GM18867 (cell line): ENCODE measurements at regions not wholly inside any gene's neighbourhood (a gene's known extent, or its start where the extent isn't known, plus 50 kb on each side); places are given as distances from the start of the nearest gene placed in this dataset.
A peak's percentile ranks its signal among the peaks of the same experiment; 100 is the strongest.
"Not testable (repeated sequence)": the region's sequence is repeated elsewhere in the genome, so short reads cannot be mapped to it uniquely, and the experiment has no call there.

ENCODE experiments used
- ATAC-seq: cut with Tn5 transposase; IDR thresholded peaks from one replicate; pipeline ENCODE4 v1.9.1; 2021; ENCODE audit warnings: mild to moderate bottlenecking, moderate library complexity; ENCODE audit not compliant: unreplicated experiment

DNA sequence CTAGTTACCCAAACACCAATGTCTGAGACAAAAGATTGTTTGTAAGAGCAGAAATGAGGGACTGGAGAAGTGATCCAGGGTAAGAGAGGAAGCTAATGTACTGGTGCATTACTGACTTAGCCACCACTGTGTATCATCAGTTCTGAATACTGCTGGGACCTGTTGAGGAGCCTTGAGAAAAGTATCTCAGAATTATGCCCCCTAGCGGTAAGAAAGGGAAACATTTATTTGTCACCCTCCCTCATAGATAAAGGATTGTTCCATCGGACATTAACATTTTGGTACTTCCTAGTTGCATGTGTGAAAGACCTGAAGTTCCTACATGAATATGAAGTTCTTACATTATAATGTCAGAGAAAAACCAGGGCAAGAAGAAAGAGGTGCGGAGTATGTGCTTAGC is 612.5 kb downstream of the FSCB start:
- peak; percentile 64 for ATAC-seq

DNA sequence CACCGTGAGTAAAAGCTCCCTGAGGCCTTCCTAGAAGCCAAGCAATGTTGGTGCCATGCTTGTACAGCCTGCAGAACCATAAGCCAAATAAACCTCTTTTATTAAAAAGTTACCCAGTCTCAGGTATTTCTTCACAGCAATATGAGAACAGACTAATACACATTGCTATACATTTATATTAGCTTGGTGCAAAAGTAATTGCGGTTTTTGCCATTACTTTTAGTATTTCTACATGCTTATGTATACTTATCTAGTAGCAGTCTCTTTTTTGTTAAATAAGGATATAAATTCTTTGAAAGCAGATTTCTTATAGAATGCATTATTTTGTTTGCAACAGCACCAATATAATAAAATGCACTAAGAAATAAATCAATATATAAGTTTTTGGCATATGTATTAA is 619.6 kb downstream of the FSCB start:
- no peak for ATAC-seq

DNA sequence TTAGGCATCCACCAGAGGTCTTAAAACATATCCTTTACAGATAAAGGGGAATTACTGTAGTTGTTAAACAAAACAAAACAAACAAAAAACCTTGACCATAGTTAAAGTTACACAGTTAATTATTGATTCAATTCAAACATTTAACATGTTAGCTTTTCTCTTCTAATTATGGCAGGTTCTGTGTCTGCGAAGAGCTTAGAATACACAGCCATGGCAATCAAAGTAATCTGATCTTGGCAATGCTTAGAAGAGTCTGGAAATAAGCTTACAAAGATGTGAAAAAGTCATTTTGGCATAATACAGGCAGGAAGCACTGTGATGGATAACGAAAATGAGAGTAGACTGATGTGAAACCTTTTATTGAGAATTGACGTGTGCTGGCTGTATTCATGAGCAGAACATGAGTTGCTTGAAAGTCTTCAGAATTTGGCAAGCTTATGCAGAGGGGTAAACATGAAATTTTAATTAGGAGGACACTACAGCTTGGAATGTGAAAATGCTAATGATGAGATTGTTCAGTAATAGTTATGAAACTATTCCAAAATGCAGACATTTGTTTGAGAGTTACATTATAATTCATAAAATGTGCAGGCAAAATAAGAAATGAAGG is 629.6 kb downstream of the FSCB start:
- ATAC-seq, result no peak

DNA sequence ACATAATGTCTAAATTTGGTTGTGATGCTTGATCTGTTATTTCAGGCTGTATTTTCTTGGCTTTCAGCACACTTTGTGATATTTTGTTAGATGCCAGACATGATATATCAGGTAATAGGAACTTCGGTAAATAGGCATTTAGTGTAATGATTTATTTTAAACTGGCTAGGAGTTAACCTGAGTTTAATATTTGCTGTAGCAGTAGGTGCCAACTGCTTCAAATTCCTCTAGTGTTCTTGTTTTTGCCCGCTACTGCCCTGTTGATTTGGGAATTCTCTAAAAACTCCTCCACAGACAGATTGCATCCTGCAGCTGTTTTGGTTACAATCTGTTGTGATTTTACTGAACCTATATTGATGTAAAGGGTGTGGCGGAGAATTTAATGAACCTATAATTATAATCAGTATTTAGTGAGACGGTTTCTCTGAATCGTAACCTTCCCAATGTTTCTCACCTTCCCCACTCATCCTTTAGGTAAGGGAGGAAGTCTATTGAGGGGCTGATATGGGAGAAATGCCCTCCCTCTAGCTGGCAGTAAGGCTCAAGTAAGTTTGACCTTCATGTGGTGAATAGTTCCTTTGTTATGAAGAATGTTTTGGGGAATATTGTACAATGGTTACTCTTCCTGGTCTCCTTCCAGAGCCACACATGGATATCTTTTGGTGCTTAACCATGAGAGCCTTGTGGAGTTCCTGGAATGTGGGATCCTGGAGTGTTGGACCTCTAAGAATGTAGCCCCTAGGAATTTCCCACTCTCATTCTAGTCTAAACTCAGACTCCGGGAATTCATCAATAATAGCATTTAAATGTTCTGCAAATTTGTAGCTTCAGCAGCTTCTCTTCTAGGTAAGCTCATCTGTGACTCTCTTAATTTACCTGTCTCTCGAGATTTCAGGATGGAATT is 634.1 kb downstream of the FSCB start:
- no peak for ATAC-seq

DNA sequence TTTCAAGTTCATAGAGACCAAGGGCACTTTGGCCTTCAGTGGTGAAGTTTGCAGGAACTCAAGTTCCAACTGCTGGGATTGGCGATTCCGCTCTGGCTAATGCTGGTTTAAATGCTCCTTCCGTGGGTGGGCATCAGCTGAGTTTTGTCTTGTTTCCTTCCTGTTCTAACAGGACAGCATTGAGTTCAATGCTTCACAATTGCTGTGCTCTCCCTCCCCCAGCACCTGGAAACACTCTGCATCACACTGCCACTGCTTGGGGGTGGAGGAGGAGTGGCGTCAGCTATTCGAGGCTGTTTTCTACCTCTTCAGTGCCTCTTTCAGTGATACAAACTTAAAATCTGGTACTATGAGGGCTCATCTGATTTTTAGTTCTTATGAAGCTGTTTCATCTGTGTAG is 634.9 kb downstream of the FSCB start:
- ATAC-seq, result no peak

DNA sequence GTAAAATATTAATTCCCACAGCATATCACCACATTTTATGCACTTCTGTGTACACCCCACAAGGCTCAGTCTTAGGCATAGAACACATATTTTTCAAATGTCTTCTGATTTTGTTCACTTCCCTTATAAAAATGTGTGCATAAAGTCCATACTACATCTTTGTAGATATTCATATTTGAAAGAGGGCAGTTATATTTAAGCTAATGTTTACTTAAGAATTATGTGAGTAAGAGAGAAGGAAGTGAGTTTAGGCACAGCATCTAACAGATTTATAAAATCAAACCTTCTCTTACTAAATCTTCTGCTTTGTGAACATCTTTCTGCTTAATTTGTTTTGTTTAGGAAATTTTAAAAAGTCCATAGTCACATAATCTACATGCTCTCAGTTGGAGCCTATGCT is 648.1 kb downstream of the FSCB start:
- ATAC-seq, result no peak

DNA sequence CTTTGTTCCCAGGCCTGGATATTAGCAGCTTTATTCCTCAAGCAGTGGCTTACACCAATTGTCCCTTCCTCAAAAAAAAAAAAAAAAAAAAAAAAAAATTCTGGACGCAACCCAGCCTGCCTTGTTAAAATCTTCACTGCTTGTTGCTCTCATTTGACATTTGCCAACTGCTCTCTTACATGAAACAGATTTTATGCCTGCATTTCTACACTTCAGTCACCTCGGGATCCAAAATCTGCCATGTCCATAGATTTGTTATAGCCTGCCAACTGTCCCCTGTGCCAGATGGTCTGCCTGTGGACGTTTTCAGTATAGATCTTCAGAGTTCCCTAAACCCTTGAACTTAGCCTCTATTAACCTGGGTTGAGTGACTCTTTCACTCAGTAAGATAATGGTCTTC is 651.5 kb downstream of the FSCB start:
- ATAC-seq, result no peak

DNA sequence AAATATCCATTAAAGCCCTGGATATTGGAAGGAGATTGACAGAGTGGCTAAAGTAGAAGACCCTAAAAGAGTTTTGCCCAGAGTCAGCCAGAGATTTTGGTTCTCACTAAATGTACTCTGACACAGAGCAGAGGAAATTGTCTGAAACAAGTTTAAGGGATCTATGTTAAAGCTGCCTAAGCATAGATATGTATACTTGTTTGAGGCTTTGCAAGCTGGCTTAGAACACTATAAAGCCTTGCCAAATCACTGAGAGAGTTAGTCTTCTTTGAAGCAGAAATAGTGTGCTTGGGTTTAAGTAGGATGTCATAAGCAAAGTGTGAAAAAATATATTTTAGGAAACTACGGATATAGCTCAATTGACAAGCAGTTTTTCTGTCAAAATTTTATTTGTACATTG is 653.5 kb downstream of the FSCB start:
- no peak for ATAC-seq

DNA sequence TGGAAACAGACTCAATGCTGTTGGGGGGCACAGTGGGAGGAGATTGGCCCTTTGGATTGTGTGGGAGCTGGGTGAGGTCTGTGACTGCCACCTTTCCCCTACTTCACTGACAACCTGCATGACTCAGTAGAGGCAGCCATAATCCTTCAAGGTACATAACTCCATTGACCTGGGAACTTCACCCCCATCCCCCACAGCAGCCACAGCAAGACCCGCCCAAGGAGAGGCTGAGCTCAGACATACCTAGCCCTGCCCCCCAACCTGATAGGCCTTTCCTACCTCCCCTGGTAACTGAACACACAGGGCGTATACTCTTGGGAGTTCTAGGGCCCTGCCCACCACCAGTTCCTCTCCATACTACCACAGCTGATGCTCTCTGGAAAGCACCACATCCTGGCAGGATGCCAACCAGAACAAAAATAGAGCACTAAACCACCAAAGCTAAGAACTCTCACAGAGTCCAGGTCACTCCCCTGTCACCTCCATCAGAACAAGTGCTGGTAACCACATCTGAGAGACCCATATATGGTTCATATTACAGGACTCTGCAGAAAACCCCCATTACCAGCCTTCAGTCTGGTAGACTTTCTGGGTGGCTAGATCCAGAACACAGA is 703.9 kb downstream of the FSCB start:
- ATAC-seq, result no peak

DNA sequence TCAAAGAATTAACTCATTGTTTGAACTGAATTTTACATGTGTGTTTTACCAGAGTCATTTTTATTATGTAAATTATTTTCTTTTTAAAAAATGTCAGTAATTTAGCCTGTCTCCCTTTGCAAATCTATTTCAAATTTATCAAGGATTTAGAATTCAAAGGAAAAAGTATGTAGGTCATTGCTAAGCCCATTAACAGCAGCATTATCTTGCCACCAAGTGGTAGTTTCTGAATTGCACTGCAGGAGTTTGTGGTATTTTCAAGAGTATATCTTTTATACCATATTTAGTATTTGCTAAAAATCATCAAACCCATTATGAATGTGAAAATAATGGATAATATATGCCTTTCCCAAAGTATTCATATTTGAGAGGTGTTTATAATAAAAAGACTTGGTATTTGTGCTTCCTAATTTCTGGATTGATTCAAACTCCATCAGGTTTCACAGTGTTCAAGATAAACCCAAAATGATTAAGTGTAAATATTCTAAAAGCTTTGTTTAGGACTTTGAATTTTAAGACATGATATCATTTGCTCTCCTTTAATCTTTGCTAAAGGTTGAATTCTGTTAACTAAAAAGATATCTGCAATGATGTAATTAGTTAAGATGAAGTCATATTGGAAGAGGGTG is 711.4 kb downstream of the FSCB start:
- ATAC-seq, result no peak

DNA sequence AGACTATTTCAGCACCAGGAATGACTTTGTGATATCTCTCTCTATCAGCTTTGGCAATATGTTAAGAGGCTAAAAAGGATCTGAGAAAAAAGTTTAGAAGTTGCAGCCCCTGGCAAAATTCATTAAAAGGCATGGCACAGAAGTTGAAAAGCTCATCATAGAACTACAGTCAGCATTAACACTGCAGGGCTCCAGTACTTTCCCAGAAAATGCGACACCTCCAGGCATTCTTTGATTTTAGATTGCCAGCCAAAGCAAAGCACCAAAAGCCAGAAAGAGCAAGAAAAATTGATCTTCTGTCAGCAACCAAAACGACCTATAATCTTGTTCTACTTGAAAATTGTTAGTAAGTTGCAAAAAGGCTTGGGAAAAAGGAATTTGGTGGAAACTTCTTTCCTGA is 713.5 kb downstream of the FSCB start:
- ATAC-seq, result no peak

DNA sequence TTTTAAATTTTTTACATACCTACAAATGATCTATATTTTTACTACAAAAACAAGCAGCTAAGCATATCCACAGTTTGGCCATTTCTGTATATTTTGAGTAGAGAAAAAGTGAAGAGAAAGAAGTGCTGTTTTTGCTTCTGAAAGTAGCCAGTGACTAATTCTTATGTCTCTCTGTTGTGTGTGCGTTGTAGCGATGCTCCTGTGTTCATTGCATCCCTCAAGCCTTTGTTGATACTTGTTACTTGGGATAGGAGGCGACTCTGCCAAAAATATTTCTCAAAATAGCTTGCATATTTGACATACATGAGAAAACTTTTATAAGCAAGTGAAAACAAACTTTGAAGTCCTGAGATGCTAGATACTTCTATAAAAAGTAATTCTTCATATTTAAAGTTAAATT is 714.1 kb downstream of the FSCB start:
- no peak for ATAC-seq

DNA sequence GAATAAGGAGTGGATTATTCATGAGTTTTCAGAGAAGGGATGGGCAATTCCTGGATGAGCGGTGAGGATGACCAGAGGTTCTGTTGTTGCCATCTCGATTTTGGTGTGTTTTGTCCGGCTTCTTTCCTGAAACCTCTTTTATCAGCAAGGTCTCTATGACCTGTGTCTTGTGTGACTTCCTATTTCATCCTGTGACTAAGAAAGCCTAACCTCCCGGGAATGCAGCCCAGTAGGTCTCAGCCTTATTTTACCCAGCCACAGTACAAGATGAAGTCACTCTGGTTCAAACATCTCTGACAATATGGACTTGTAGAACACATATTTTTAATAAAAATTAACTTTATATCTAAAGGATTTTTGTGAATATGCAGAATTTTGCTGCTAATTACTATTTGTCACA is 716.4 kb downstream of the FSCB start:
- ATAC-seq, result no peak

DNA sequence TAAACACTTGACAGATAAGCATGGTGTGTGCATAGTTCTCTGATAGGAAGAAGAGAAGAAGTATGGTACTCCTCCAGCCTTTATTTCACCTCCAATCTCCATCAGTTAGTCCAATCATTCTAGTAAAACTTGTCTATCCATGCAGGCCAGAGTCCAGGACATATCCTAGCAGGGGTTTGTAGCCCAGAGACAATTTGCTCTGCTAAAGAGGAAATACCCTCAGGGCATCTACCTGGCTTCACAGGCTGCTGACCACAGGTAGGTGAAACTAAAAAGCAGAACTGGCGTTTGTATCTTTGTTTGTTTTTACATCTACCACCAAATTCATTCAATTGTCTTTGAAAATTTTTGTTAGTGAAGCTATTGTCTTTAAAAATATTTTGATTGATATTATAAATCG is 717.6 kb downstream of the FSCB start:
- no peak for ATAC-seq

DNA sequence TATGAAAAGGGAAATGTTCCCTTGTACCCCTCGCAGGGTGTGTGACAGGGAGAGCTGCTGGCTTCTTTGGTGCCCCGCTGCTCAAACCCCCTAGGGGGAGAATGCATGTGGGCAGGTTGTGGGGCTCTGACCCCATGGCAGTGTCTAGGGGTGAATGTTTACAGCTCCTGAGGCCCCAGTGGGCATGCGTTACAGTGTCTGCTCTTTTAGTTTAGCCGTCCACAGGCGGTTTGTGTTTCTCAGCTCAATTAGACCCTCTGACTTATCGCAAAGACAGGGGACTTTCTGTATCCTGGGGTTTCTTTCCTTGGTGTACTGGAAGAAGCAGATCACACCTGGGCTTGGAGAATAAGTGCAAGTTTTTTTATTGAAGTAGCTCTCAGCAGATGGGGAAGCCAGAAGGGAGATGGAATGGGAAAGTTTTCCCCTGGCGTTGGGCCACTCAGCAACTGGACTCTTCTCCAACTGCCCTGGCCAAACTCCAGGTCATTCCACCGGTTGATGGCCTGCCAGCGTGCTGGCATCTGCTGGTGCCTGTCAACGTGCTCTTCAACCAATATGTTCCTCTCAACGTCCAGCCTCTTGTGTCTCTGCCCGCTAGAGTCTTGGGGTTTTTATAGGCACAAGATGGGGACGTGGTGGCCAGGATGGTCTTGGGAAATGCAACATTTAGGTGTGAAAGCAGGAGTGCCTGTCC is 720.9 kb downstream of the FSCB start:
- no peak for ATAC-seq

DNA sequence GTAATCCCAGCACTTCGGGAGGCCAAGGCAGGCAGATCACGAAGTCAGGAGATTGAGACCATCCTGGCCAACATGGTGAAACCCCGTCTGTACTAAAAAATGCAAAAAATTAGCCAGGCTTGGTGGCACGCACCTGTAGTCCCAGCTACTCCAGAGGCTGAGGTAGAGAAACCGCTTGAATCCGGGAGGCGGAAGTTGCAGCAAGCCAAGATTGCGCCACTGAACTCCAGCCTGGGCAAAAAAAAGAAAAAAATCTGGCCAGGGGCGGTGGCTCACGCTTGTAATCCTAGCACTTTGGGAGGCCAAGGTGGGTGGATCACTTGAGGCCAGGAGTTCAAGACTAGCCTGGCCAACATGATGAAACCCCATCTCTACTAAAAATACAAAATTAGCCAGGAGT is 722.7 kb downstream of the FSCB start:
- ATAC-seq, result not testable (repeated sequence)

DNA sequence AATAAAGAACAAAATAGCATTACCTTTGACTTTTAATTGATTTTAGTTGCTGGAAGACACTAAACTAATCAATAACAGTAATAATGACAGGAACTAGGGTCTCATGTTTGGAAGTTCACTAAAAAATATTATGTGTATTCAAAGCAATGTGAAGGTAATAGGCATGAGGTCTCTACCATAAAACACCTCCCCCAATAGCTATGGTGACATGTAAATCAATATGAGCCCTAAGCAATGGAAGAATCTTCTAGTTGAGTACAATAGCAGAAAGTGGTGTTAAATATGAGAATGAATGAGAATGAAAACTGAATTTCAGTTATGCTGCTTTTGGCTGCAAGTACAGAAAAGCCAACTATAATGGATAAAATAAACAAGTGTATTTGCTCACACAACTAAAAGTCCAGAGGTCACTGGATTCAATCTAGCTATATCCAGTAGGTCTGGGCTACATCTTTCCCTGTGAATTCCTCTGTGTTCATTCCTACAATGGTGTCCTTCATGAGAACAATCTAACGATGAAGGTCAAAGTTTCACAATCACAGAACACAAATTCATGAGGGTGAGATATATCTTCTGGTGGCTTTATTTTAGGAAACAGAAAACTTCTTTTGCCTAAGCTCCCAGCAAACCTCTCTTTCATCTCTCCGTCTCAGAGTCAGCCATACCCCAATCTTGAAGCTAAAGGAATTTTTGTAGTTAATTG is 728.0 kb downstream of the FSCB start:
- ATAC-seq, result no peak

DNA sequence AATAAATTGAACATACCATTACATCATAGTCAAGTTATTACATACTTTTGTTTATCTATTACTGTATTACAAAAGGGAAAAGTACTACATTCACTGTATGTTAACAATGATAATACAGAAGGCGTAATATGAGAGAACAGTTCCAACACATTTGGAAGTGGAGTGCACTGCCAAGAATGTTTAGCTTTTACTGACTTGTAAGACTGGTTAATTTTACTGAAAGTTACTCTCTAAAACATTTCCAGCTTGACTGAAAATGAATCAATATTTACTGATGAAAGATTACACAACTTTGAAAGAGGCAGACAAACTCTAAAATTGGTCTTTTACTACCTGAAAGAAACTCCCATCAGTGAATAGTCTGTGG is 728.5 kb downstream of the FSCB start:
- ATAC-seq, result no peak

DNA sequence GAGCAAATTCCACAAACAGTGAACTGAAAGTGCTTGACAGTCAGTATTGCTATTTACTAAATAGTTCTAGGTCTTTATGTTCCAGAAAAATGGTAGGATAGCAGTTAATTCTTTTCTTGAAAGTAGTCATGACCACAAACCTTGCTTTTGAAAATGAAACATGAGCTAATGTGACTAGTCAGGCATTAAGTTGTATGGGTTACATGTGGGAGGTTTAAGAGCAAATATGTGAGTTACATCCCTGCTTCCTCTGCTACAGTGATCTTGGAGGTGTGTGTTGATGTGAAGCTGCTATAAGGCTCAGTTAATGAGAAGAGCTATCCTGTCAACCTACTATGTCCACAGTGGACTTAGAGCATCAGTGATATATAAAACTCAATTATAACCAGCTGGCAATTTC is 741.6 kb downstream of the FSCB start:
- no peak for ATAC-seq

DNA sequence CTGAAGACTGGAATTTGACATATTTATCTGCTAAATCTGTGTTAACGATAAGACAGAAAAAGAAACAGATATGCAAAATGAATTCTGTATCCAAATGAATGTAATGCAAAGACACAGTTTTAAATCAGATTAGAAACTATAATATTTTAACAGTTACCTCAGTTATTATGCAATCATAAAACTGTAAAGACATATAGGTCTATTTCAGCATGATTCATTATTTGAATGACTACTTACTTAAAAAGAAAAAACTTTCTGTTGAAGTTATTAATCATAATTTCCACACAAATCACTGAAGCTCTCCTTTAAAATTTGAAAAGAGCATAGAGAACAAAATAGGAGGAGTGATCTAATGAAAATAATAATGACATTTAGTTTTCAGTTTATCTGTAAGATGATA is 742.6 kb downstream of the FSCB start:
- ATAC-seq, result no peak

DNA sequence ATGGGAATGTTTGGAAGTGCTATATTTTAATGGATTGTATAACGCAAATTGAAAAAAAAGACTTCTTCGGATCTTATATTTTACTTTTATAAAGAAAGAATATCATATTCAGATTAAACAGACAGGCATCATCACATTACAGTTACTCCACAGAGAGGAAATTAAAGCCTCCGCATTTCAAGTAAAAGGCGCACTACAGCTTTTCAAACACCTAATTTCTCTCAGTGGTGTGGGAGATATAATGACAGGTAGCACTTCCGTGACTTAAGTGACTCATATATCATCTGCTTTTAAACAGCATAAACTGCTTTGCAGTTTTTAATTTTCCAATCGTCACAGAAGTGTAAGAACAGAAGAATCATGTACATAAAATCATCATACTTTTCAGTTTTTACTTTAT is 751.4 kb downstream of the FSCB start:
- ATAC-seq, result no peak
